HEK293 (cell line): ENCODE measurements at regions not wholly inside any gene's neighbourhood (a gene's known extent, or its start where the extent isn't known, plus 50 kb on each side); places are given as distances from the start of the nearest gene placed in this dataset.

Experiments used
- BCL11A ChIP-seq: fragments of 450-650 bp; formaldehyde crosslinking; IDR thresholded peaks from 2 replicates; pipeline ENCODE4 v1.5.1; 2016; ENCODE audit warnings: low read depth, missing biosample characterization, missing genetic modification characterization
- HOXA7 ChIP-seq: sonication (generic); formaldehyde crosslinking; IDR thresholded peaks from 2 replicates; pipeline ENCODE4 v1.8.1; 2022; ENCODE audit warnings: missing genetic modification reagents, borderline replicate concordance
- SALL2 ChIP-seq: fragments of 450-650 bp; formaldehyde crosslinking; IDR thresholded peaks from 2 replicates; pipeline ENCODE4 v1.5.0; 2017; ENCODE audit warnings: missing biosample characterization, mild to moderate bottlenecking, missing genetic modification characterization, borderline replicate concordance
- SP2 ChIP-seq: fragments of 450-650 bp; formaldehyde crosslinking; IDR thresholded peaks from 2 replicates; pipeline ENCODE4 v1.5.1; 2016; ENCODE audit warnings: missing biosample characterization, missing genetic modification characterization
- ZNF354C ChIP-seq: fragments of 450-650 bp; formaldehyde crosslinking; IDR thresholded peaks from 2 replicates; pipeline ENCODE4 v1.5.1; 2016; ENCODE audit warnings: missing biosample characterization, missing genetic modification characterization, low read depth, borderline replicate concordance
- TF ChIP-seq, protein P1 (sequence below): fragments of 450-650 bp; IDR thresholded peaks from 2 replicates; pipeline ENCODE4 v1.5.1; 2018; ENCODE audit warnings: missing biosample characterization, mild to moderate bottlenecking, missing genetic modification characterization
- TF ChIP-seq, protein P2 (sequence below): fragments of 450-650 bp; formaldehyde crosslinking; IDR thresholded peaks from 2 replicates; pipeline ENCODE4 v1.5.1; 2016; ENCODE audit warnings: missing biosample characterization, missing genetic modification characterization
- TF ChIP-seq, protein P3 (sequence below): fragments of 450-650 bp; formaldehyde crosslinking; IDR thresholded peaks from 2 replicates; pipeline ENCODE4 v1.5.1; 2016; ENCODE audit warnings: missing biosample characterization, missing genetic modification characterization
- TF ChIP-seq, protein P4 (sequence below): fragments of 450-650 bp; formaldehyde crosslinking; conservative IDR thresholded peaks from 2 replicates; pipeline ENCODE4 v1.5.1; 2016; ENCODE audit warnings: low read depth, missing biosample characterization, missing genetic modification characterization

DNA sequence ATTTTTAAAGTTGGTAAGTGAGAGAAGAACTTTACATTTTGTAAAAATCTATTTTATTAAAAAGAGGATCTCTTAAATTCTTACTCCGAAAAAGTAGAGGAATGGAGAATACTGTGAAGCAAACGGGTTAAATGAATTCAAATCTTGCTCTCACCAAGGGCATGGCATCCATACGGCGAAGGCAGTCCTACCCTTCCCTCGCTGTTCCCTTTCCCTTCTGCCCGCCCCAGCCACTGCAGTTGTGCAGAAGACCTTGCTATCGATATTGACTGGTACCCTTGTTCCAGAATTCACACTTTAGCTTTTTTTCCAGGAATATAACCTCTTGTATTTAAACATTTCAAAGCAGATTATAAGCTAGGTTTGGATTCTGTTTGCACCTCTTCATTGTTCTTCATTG, 239.5 kb downstream of the ZPLD1 start:
- TF ChIP-seq, protein P1, sequence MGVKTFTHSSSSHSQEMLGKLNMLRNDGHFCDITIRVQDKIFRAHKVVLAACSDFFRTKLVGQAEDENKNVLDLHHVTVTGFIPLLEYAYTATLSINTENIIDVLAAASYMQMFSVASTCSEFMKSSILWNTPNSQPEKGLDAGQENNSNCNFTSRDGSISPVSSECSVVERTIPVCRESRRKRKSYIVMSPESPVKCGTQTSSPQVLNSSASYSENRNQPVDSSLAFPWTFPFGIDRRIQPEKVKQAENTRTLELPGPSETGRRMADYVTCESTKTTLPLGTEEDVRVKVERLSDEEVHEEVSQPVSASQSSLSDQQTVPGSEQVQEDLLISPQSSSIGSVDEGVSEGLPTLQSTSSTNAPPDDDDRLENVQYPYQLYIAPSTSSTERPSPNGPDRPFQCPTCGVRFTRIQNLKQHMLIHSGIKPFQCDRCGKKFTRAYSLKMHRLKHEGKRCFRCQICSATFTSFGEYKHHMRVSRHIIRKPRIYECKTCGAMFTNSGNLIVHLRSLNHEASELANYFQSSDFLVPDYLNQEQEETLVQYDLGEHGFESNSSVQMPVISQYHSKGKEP (tag by site-specific recombination) = no peak
- TF ChIP-seq, protein P2, sequence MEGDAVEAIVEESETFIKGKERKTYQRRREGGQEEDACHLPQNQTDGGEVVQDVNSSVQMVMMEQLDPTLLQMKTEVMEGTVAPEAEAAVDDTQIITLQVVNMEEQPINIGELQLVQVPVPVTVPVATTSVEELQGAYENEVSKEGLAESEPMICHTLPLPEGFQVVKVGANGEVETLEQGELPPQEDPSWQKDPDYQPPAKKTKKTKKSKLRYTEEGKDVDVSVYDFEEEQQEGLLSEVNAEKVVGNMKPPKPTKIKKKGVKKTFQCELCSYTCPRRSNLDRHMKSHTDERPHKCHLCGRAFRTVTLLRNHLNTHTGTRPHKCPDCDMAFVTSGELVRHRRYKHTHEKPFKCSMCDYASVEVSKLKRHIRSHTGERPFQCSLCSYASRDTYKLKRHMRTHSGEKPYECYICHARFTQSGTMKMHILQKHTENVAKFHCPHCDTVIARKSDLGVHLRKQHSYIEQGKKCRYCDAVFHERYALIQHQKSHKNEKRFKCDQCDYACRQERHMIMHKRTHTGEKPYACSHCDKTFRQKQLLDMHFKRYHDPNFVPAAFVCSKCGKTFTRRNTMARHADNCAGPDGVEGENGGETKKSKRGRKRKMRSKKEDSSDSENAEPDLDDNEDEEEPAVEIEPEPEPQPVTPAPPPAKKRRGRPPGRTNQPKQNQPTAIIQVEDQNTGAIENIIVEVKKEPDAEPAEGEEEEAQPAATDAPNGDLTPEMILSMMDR (tag by site-specific recombination) = no peak
- TF ChIP-seq, protein P3, sequence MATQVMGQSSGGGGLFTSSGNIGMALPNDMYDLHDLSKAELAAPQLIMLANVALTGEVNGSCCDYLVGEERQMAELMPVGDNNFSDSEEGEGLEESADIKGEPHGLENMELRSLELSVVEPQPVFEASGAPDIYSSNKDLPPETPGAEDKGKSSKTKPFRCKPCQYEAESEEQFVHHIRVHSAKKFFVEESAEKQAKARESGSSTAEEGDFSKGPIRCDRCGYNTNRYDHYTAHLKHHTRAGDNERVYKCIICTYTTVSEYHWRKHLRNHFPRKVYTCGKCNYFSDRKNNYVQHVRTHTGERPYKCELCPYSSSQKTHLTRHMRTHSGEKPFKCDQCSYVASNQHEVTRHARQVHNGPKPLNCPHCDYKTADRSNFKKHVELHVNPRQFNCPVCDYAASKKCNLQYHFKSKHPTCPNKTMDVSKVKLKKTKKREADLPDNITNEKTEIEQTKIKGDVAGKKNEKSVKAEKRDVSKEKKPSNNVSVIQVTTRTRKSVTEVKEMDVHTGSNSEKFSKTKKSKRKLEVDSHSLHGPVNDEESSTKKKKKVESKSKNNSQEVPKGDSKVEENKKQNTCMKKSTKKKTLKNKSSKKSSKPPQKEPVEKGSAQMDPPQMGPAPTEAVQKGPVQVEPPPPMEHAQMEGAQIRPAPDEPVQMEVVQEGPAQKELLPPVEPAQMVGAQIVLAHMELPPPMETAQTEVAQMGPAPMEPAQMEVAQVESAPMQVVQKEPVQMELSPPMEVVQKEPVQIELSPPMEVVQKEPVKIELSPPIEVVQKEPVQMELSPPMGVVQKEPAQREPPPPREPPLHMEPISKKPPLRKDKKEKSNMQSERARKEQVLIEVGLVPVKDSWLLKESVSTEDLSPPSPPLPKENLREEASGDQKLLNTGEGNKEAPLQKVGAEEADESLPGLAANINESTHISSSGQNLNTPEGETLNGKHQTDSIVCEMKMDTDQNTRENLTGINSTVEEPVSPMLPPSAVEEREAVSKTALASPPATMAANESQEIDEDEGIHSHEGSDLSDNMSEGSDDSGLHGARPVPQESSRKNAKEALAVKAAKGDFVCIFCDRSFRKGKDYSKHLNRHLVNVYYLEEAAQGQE = no peak
- TF ChIP-seq SP2 (tag by site-specific recombination) (no peak), BCL11A (tag by site-specific recombination) (no peak), ZNF354C (tag by site-specific recombination) (no peak), SALL2 (tag by site-specific recombination) (no peak), HOXA7 (CRISPR knock-in tag) (no peak)
- TF ChIP-seq, protein P4, sequence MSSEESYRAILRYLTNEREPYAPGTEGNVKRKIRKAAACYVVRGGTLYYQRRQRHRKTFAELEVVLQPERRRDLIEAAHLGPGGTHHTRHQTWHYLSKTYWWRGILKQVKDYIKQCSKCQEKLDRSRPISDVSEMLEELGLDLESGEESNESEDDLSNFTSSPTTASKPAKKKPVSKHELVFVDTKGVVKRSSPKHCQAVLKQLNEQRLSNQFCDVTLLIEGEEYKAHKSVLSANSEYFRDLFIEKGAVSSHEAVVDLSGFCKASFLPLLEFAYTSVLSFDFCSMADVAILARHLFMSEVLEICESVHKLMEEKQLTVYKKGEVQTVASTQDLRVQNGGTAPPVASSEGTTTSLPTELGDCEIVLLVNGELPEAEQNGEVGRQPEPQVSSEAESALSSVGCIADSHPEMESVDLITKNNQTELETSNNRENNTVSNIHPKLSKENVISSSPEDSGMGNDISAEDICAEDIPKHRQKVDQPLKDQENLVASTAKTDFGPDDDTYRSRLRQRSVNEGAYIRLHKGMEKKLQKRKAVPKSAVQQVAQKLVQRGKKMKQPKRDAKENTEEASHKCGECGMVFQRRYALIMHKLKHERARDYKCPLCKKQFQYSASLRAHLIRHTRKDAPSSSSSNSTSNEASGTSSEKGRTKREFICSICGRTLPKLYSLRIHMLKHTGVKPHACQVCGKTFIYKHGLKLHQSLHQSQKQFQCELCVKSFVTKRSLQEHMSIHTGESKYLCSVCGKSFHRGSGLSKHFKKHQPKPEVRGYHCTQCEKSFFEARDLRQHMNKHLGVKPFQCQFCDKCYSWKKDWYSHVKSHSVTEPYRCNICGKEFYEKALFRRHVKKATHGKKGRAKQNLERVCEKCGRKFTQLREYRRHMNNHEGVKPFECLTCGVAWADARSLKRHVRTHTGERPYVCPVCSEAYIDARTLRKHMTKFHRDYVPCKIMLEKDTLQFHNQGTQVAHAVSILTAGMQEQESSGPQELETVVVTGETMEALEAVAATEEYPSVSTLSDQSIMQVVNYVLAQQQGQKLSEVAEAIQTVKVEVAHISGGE (tag by site-specific recombination) = no peak
